CD14-positive monocyte (primary cell): ENCODE measurements at regions not wholly inside any gene's neighbourhood (a gene's known extent, or its start where the extent isn't known, plus 50 kb on each side); places are given as distances from the start of the nearest gene placed in this dataset.

ENCODE experiments used
- DNase-seq, 3 donors: peaks; one replicate each; pipeline ENCODE4 v3.0.0-alpha.2; 2011 to 2022
- H2AFZ ChIP-seq: 2 replicates; pipeline ENCODE4 v1.6.0; 2012; ENCODE audit warnings: mild to moderate bottlenecking, low read depth, low read length, inconsistent platforms; ENCODE audit not compliant: insufficient read depth, poor library complexity, severe bottlenecking
- H3K27ac ChIP-seq, 2 donors: 1 replicate in 1 of 2; 2 replicates in 1 of 2; pipeline ENCODE4 v1.5.1; 2012 to 2013; ENCODE audit warnings: low read length in 2 of 2, control low read depth in 1 of 2, inconsistent platforms in 1 of 2, low read depth in 1 of 2, mild to moderate bottlenecking in 1 of 2
- H3K27me3 ChIP-seq, 2 donors: one replicate each; pipeline versions ENCODE4 v1.6.0 to v1.6.1; 2011 to 2013; ENCODE audit warnings: low read length in 2 of 2; ENCODE audit not compliant: control insufficient read depth in 2 of 2, insufficient read depth in 2 of 2
- H3K36me3 ChIP-seq, 2 donors: replicated peaks in 1 of 2; 1 replicate in 1 of 2; 2 replicates in 1 of 2; pipeline versions ENCODE4 v1.5.1 to v1.6.1; 2012 to 2013; ENCODE audit warnings: low read length in 2 of 2, control low read depth in 1 of 2, inconsistent platforms in 1 of 2, mild to moderate bottlenecking in 1 of 2; ENCODE audit not compliant: insufficient read depth in 2 of 2, control insufficient read depth in 1 of 2
- H3K4me1 ChIP-seq, 2 donors: 1 replicate in 1 of 2; 2 replicates in 1 of 2; pipeline versions ENCODE4 v1.5.1 to v1.6.1; 2012 to 2013; ENCODE audit warnings: low read length in 2 of 2, control low read depth in 1 of 2, inconsistent platforms in 1 of 2, mild to moderate bottlenecking in 1 of 2, moderate library complexity in 1 of 2; ENCODE audit not compliant: insufficient read depth in 2 of 2, control insufficient read depth in 1 of 2
- H3K4me2 ChIP-seq: replicated peaks from 2 replicates; pipeline ENCODE3; 2012; ENCODE audit warnings: low read length, moderate library complexity, mild to moderate bottlenecking; ENCODE audit not compliant: poor library complexity, severe bottlenecking; ENCODE audit errors: extremely low read depth
- H3K4me3 ChIP-seq, 3 experiments: fragments of 200-600 bp in 1 of 3; sonication (generic) in 1 of 3; replicated peaks in 1 of 3; 1 replicate in 2 of 3; 2 replicates in 1 of 3; pipeline ENCODE4 v1.5.1; 2011 to 2013; ENCODE audit warnings: low read length in 3 of 3, mild to moderate bottlenecking in 3 of 3, control low read depth in 2 of 3, low read depth in 2 of 3, inconsistent platforms in 1 of 3, moderate library complexity in 1 of 3
- H3K79me2 ChIP-seq: 2 replicates; pipeline ENCODE4 v1.6.0; 2012; ENCODE audit warnings: mild to moderate bottlenecking, control low read depth, inconsistent platforms, low read length, moderate library complexity; ENCODE audit not compliant: insufficient read depth
- H3K9ac ChIP-seq: 2 replicates; pipeline ENCODE4 v1.6.0; 2017; ENCODE audit warnings: low read length, mild to moderate bottlenecking; ENCODE audit not compliant: insufficient read depth, poor library complexity, severe bottlenecking
- H3K9me3 ChIP-seq, 2 donors: replicated peaks in 1 of 2; 1 replicate in 1 of 2; 2 replicates in 1 of 2; pipeline versions ENCODE4 v1.5.1 to v1.6.1; 2012 to 2013; ENCODE audit warnings: low read length in 2 of 2, control low read depth in 1 of 2; ENCODE audit not compliant: control insufficient read depth in 1 of 2, insufficient read depth in 1 of 2
- H4K20me1 ChIP-seq: 2 replicates; pipeline ENCODE4 v1.6.0; 2012; ENCODE audit warnings: mild to moderate bottlenecking, low read length, control low read depth, moderate library complexity; ENCODE audit not compliant: insufficient read depth
- H3K27ac Mint-ChIP-seq, 7 donors: one replicate each; pipeline ENCODE4 v1.8.0; 2020; ENCODE audit warnings: mild to moderate bottlenecking in 7 of 7, mixed read lengths in 7 of 7, moderate library complexity in 6 of 7, inconsistent platforms in 2 of 7
- H3K27me3 Mint-ChIP-seq, 3 donors: one replicate each; pipeline ENCODE4 v1.8.0; 2021 to 2022; ENCODE audit warnings: low read depth in 3 of 3, mild to moderate bottlenecking in 3 of 3, mixed read lengths in 3 of 3, moderate library complexity in 3 of 3, inconsistent platforms in 1 of 3
- H3K36me3 Mint-ChIP-seq, 2 donors: one replicate each; pipeline ENCODE4 v1.8.0; 2020; ENCODE audit warnings: mixed read lengths in 2 of 2, inconsistent platforms in 1 of 2, mild to moderate bottlenecking in 1 of 2
- H3K4me1 Mint-ChIP-seq: one replicate; pipeline ENCODE4 v1.8.0; 2020; ENCODE audit warnings: mild to moderate bottlenecking, mixed read lengths
- H3K4me3 Mint-ChIP-seq, 2 donors: one replicate each; pipeline ENCODE4 v1.8.0; 2020; ENCODE audit warnings: mild to moderate bottlenecking in 2 of 2, mixed read lengths in 2 of 2, moderate library complexity in 1 of 2
- H3K9me3 Mint-ChIP-seq, 7 donors: one replicate each; pipeline ENCODE4 v1.8.0; 2020 to 2022; ENCODE audit warnings: mixed read lengths in 7 of 7, mild to moderate bottlenecking in 6 of 7, moderate library complexity in 6 of 7, inconsistent platforms in 2 of 7
- WGBS: methylation state at CpG from one replicate; pipeline ENCODE4 v1.1.5; 2013; ENCODE audit warnings: missing lambda C conversion rate; ENCODE audit not compliant: insufficient coverage; 5-methylcytosine and 5-hydroxymethylcytosine counted together
- intact Hi-C, 2 donors: fragments of 100-400 bp; cut with micrococcal nuclease; formaldehyde crosslinking; loops; one replicate each; pipeline versions ENCODE4 v1.15.0 to v1.15.1; 2023
- TF ChIP-seq, protein P1 (sequence below): fragments of 200-600 bp; IDR thresholded peaks from one replicate; pipeline ENCODE4 v1.8.0; 2022; ENCODE audit warnings: antibody characterized with exemption, mild to moderate bottlenecking

DNA sequence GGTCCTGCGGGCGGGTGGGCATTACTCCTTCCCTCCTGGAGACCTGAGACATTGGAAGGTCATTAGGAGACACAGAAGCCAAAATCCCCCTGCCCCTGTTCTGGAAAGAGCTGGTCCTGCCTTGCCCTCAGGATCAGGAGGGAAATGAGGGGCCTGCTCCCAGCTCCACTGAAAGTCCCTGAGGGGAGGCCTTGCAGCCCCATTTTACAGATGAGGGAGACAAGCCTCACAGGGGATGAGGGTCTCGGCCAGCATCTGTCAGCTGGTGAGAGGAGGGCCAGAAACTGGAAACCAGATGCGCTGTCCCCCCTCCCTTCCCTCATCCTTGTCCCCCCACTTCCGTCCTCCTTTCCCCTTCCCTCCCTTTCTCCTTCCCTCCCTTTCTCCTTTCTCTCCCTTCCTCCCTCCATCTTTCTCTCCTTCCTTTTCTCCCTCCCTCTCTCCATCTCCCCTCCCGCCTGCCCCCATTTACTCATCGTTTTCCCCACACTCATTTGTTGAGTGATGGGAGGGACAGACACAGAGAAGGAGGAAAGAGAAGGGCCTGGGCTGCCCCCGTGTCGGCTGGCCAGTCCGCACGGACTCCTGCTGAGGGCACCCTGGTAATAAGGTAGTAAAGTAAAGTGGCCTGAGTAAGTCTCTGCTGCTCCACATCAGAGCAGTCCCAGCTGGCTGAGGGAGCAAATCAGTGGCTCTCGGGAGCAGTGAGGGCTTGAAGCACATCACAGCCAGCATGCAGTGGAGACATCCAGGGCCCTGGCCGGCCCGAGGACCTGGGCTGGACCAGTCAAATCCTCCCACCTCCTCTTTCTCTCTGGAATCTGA, 112.4 kb upstream of the ALDH1A3 start:
- Mint-ChIP-seq H3K27ac (no peak overlapping the region), H3K9me3 (peaks cover 0 to 2% (median 0%) of the 10 kb centered on the region in 7 donors), H3K27me3 (peaks cover 12 to 17% (median 17%) of the 10 kb centered on the region in 3 donors), H3K4me1 (no peaks in the 10 kb centered on the region), H3K4me3 (no peak overlapping the region), H3K36me3 (no peaks in the 10 kb centered on the region)
- Histone ChIP-seq H3K9ac (no peak overlapping the region), H3K27me3 (no peaks in the 10 kb centered on the region), H3K9me3 (no peaks in the 10 kb centered on the region), H3K4me2 (no peak overlapping the region), H3K79me2 (no peaks in the 10 kb centered on the region), H3K4me3 (no peak overlapping the region), H3K4me1 (no peaks in the 10 kb centered on the region), H3K36me3 (no peaks in the 10 kb centered on the region), H3K27ac (no peak overlapping the region), H4K20me1 (no peaks in the 10 kb centered on the region), H2AFZ (no peak overlapping the region)
- DNase-seq, result no peak
- intact Hi-C loops, result no loop called here
- TF ChIP-seq, protein P1, sequence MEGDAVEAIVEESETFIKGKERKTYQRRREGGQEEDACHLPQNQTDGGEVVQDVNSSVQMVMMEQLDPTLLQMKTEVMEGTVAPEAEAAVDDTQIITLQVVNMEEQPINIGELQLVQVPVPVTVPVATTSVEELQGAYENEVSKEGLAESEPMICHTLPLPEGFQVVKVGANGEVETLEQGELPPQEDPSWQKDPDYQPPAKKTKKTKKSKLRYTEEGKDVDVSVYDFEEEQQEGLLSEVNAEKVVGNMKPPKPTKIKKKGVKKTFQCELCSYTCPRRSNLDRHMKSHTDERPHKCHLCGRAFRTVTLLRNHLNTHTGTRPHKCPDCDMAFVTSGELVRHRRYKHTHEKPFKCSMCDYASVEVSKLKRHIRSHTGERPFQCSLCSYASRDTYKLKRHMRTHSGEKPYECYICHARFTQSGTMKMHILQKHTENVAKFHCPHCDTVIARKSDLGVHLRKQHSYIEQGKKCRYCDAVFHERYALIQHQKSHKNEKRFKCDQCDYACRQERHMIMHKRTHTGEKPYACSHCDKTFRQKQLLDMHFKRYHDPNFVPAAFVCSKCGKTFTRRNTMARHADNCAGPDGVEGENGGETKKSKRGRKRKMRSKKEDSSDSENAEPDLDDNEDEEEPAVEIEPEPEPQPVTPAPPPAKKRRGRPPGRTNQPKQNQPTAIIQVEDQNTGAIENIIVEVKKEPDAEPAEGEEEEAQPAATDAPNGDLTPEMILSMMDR, result no peak
- 83% methylated on average over 6 of the region's 14 CpGs for WGBS

DNA sequence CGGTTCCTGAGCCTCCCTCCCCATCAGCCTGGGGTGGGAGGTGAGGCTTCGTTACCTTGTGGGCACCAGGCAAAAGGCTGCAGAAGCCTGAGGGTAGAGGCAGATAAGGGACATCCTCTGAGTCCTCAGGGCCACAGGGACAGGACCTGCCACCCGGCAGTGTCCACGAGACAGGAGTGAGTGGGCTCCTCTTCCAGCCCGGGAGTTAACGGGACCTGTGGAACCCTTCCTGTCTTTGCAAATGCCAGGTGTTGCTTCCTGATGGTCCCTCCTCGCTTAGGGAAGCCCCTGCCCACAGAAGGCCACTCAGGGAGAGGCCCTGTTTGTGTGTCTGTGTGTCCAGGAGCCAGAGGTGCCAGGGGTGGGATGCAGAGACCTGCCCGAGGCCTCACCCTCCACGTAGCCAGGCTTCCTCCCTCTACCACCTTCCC, 111.1 kb upstream of the ALDH1A3 start:
- H3K9ac ChIP-seq, result no peak overlapping the region
- no peaks in the 10 kb centered on the region for H3K4me1 ChIP-seq
- TF ChIP-seq, protein P1, result no peak
- Mint-ChIP-seq H3K27me3 (peaks cover 12 to 17% (median 17%) of the 10 kb centered on the region in 3 donors), H3K4me1 (no peaks in the 10 kb centered on the region), H3K27ac (no peak overlapping the region), H3K36me3 (no peaks in the 10 kb centered on the region), H3K9me3 (no peaks in the 10 kb centered on the region), H3K4me3 (no peak overlapping the region)
- intact Hi-C loops, result no loop called here
- H3K79me2 ChIP-seq, result no peaks in the 10 kb centered on the region
- 100% methylated on average over 4 of the region's 9 CpGs for WGBS
- H4K20me1 ChIP-seq, result no peaks in the 10 kb centered on the region
- no peak overlapping the region for H3K4me3 ChIP-seq
- H3K4me2 ChIP-seq, result no peak overlapping the region
- no peak overlapping the region for H3K27ac ChIP-seq
- no peak overlapping the region for H2AFZ ChIP-seq
- DNase-seq, result no peak
- H3K9me3 ChIP-seq, result no peaks in the 10 kb centered on the region
- no peaks in the 10 kb centered on the region for H3K36me3 ChIP-seq
- H3K27me3 ChIP-seq, result no peaks in the 10 kb centered on the region
